CD4-positive, CD25-positive, alpha-beta regulatory T cell (primary cell): ENCODE measurements at regions not wholly inside any gene's neighbourhood (a gene's known extent, or its start where the extent isn't known, plus 50 kb on each side); places are given as distances from the start of the nearest gene placed in this dataset.
A peak's percentile ranks its signal among the peaks of the same experiment; 100 is the strongest.
"Not testable (repeated sequence)": the region's sequence is repeated elsewhere in the genome, so short reads cannot be mapped to it uniquely, and the experiment has no call there.

Experiments
- ATAC-seq, 2 donors: fragments of 150-1000 bp; cut with Tn5 transposase; one replicate each; pipeline ENCODE4 v1.10.0; 2021; ENCODE audit warnings: low read depth in 2 of 2, moderate number of reproducible peaks in 2 of 2, moderate library complexity in 1 of 2
- DNase-seq, 3 donors: peaks; one replicate each; pipeline versions ENCODE4 v3.0.0 to v3.0.0-alpha.2; 2012 to 2022; ENCODE audit warnings: mixed read lengths in 1 of 3
- H3K27ac ChIP-seq: one replicate; pipeline ENCODE4 v1.7.0; 2013; ENCODE audit warnings: mild to moderate bottlenecking, low read length; ENCODE audit not compliant: insufficient read depth, poor library complexity, severe bottlenecking
- H3K27me3 ChIP-seq: one replicate; pipeline ENCODE4 v1.7.0; 2013; ENCODE audit warnings: low read length; ENCODE audit not compliant: control insufficient read depth, insufficient read depth
- H3K36me3 ChIP-seq: one replicate; pipeline ENCODE4 v1.7.0; 2013; ENCODE audit warnings: mild to moderate bottlenecking, low read length, moderate library complexity; ENCODE audit not compliant: control insufficient read depth, insufficient read depth
- H3K4me1 ChIP-seq: 2 replicates; pipeline ENCODE4 v1.7.0; 2013; ENCODE audit warnings: mild to moderate bottlenecking, low read length; ENCODE audit not compliant: insufficient read depth, control insufficient read depth, poor library complexity, severe bottlenecking
- H3K4me3 ChIP-seq: one replicate; pipeline ENCODE4 v1.7.0; 2013; ENCODE audit warnings: low read depth, mild to moderate bottlenecking, low read length, moderate library complexity
- H3K9me3 ChIP-seq, 2 experiments: 1 replicate in 1 of 2; 2 replicates in 1 of 2; pipeline ENCODE4 v1.7.0; 2013; ENCODE audit warnings: low read length in 2 of 2, mild to moderate bottlenecking in 1 of 2, moderate library complexity in 1 of 2; ENCODE audit not compliant: control insufficient read depth in 2 of 2
- H3K27ac Mint-ChIP-seq, 3 donors: one replicate each; pipeline ENCODE4 v1.8.0; 2020 to 2022; ENCODE audit warnings: mild to moderate bottlenecking in 3 of 3, mixed read lengths in 3 of 3, moderate library complexity in 2 of 3
- H3K27me3 Mint-ChIP-seq: one replicate; pipeline ENCODE4 v1.8.0; 2022; ENCODE audit warnings: mild to moderate bottlenecking, mixed read lengths
- H3K36me3 Mint-ChIP-seq: one replicate; pipeline ENCODE4 v1.8.0; 2020; ENCODE audit warnings: mixed read lengths
- H3K4me1 Mint-ChIP-seq, 4 donors: one replicate each; pipeline ENCODE4 v1.8.0; 2020 to 2022; ENCODE audit warnings: mixed read lengths in 4 of 4, mild to moderate bottlenecking in 1 of 4
- H3K4me3 Mint-ChIP-seq, 4 donors: one replicate each; pipeline ENCODE4 v1.8.0; 2020 to 2022; ENCODE audit warnings: mild to moderate bottlenecking in 4 of 4, mixed read lengths in 4 of 4, moderate library complexity in 3 of 4
- H3K9me3 Mint-ChIP-seq, 7 donors: one replicate each; pipeline ENCODE4 v1.8.0; 2020 to 2022; ENCODE audit warnings: mixed read lengths in 7 of 7, mild to moderate bottlenecking in 3 of 7, moderate library complexity in 2 of 7

DNA sequence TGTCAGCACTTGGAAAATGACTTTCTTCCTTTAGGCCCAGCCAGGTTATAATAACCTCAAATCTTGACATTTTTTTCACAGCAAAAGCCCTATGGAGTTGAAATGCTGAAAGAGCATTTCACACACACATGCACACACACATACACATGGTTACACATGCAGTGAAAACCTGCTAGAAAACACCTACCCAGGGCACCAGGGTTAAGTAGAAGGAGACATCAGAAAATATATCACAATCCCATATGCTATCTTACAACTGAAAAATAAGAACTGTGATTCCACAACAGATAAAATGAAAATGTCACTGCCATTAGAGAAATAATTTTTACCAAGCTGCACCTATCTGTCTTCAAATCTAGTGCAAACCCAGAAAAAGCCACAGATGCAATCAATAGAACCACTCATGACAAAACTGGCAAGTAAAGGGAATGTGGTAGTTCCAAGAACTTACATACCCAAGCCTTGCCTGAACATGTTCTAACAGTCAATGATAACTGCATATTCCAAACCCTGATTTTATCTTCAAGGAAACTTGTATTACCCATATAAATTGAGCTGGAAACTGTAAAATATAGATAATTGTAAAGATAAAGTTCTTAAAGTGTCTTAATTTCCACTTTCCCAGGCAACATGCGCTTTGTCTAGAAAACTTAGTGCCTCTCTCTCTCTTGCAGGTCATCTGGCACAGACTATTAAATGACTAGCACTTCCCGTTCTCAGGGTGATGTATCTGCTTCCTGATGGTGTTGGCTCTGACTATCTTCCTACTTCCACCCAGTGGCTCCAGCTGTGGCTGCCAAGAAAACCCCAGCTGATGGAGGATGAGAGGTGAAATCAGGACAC lies 250.2 kb upstream of the PTGER4 start:
- no peaks in the 10 kb centered on the region for H3K27me3 ChIP-seq
- Mint-ChIP-seq H3K27me3 (peaks cover 6% of the 10 kb centered on the region), H3K36me3 (no peaks in the 10 kb centered on the region), H3K4me1 (peaks cover 0 to 22% (median 18%) of the 10 kb centered on the region in 4 donors), H3K4me3 (no peak overlapping the region), H3K27ac (peak overlapping the region in 2 of 3 donors; percentile 1 to 80), H3K9me3 (peaks cover 0 to 4% (median 0%) of the 10 kb centered on the region in 7 donors)
- no peaks in the 10 kb centered on the region for H3K36me3 ChIP-seq
- peaks cover 12% of the 10 kb centered on the region for H3K4me1 ChIP-seq
- no peak overlapping the region for H3K27ac ChIP-seq
- H3K4me3 ChIP-seq: no peak overlapping the region
- DNase-seq: peak in 1 of 3 donors; percentile 49
- no peak for ATAC-seq
- H3K9me3 ChIP-seq: no peaks in the 10 kb centered on the region

DNA sequence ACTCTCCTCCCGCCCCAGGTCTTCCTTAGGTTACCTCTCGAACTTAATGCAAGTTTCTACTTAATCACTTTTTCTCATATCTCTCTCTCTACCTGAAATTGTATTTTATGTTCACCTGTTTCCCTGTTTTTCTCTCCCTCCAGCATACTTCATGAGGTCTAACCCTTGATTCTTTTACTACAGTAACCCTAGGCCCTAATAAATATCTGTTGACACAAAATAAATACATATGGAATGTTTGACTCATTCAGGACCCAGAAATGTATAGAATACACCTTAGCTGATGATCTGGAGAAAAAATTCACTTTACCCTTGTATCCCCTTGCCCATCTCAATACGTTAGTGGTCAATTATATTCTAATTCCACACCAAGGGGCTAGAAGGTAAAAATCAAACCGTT lies 250.9 kb upstream of the PTGER4 start:
- Mint-ChIP-seq H3K4me1 (peaks cover 0 to 21% (median 18%) of the 10 kb centered on the region in 4 donors), H3K36me3 (no peaks in the 10 kb centered on the region), H3K27ac (peak overlapping the region in 2 of 3 donors; percentile 1 to 65), H3K27me3 (peaks cover 6% of the 10 kb centered on the region), H3K4me3 (no peak overlapping the region), H3K9me3 (peaks cover 0 to 4% (median 0%) of the 10 kb centered on the region in 7 donors)
- no peak overlapping the region for H3K27ac ChIP-seq
- DNase-seq (no peak), ATAC-seq (no peak)
- no peak overlapping the region for H3K4me3 ChIP-seq
- no peaks in the 10 kb centered on the region for H3K9me3 ChIP-seq
- H3K27me3 ChIP-seq: no peaks in the 10 kb centered on the region
- H3K36me3 ChIP-seq: no peaks in the 10 kb centered on the region
- H3K4me1 ChIP-seq: peaks cover 12% of the 10 kb centered on the region

DNA sequence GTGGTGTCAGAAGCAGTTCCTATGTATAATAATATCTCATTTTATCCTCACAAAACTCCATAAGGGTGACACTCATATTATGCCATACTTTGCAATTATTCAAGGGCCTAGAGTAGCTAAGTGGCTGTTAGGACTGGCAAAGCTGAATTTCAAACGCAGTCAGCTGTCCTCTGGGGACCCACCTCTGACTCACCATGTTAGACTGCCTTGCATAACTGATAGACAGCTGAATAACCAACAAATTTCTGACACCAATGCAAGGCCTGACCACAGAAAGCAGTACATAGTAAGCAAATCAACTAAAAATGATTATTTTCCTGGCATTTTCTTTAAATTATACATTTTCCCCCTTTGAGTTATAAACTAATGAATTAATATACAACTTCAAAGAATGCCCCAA lies 251.6 kb upstream of the PTGER4 start:
- Mint-ChIP-seq H3K36me3 (no peaks in the 10 kb centered on the region), H3K27ac (peak overlapping the region in 1 of 3 donors; percentile 16), H3K4me1 (peaks cover 0 to 19% (median 18%) of the 10 kb centered on the region in 4 donors), H3K27me3 (peaks cover 6% of the 10 kb centered on the region), H3K9me3 (peaks cover 0 to 4% (median 1%) of the 10 kb centered on the region in 7 donors), H3K4me3 (no peak overlapping the region)
- DNase-seq (no peak), ATAC-seq (peak in 1 of 2 donors; percentile 28)
- no peaks in the 10 kb centered on the region for H3K9me3 ChIP-seq
- peaks cover 12% of the 10 kb centered on the region for H3K4me1 ChIP-seq
- no peaks in the 10 kb centered on the region for H3K27me3 ChIP-seq
- no peaks in the 10 kb centered on the region for H3K36me3 ChIP-seq
- H3K27ac ChIP-seq: no peak overlapping the region
- H3K4me3 ChIP-seq: no peak overlapping the region

DNA sequence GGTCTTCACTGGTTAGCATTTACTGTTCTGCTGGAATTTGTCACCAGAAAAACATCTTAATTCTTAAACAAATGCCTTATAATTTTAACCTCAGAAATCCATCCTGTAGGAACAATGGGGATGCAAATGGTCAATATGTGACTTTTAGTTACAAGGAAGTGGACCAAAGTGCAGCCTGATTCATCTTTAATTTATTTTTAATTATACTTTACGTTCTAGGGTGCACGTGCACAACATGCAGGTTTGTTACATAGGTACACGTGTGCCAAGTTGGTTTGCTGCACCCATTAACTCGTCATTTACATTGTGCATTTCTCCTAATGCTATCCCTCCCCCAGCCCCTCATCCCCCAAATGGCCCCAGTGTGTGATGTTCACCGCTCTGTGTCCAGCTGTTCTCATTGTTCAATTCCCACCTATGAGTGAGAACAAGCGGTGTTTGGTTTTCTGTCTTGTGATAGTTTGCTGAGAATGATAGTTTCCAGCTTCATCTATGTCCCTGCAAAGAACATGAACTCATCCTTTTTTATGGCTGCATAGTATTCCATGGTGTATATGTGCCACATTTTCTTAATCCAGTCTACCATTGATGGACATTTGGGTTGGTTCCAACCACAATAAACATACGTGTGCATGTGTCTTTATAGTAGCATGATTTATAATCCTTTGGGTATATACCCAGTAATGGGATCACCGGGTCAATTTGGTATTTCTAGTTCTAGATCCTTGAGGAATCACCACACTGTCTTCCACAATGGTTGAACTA lies 262.5 kb upstream of the PTGER4 start:
- not testable (repeated sequence) for H3K27me3 ChIP-seq, H3K36me3 Mint-ChIP-seq, DNase-seq, H3K4me1 ChIP-seq, ATAC-seq, H3K4me1 Mint-ChIP-seq, H3K27me3 Mint-ChIP-seq, H3K27ac Mint-ChIP-seq, H3K4me3 ChIP-seq, H3K9me3 ChIP-seq, H3K27ac ChIP-seq, H3K4me3 Mint-ChIP-seq, H3K36me3 ChIP-seq
- peaks cover 0 to 17% (median 5%) of the 10 kb centered on the region in 7 donors for H3K9me3 Mint-ChIP-seq

DNA sequence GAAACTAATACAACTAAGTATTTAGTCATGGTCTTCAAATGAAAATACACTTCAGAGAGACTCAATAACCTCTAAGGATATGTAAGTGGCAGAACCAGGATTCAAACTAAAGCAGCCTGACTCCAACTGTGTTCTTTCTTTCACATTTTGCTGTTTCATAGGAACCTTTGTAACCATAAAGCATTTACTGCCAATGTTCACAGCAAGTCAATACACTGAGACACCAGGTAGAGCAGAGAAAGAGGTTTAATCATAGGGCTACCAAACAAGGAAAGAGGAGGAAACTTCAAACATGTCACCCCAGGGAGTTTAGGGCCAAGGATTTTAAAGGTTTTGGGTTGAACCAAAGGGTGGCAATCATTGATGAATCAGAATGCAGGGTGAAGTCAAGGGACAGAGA lies 263.1 kb upstream of the PTGER4 start:
- H3K9me3 Mint-ChIP-seq: peaks cover 0 to 13% (median 5%) of the 10 kb centered on the region in 7 donors
- no peak overlapping the region for H3K4me3 Mint-ChIP-seq
- DNase-seq (no peak), ATAC-seq (no peak)
- peak overlapping the region in 1 of 3 donors; percentile 26 for H3K27ac Mint-ChIP-seq
- Histone ChIP-seq H3K9me3 (no peaks in the 10 kb centered on the region), H3K4me1 (peaks cover 3% of the 10 kb centered on the region), H3K36me3 (no peaks in the 10 kb centered on the region), H3K27ac (no peak overlapping the region), H3K4me3 (no peak overlapping the region), H3K27me3 (no peaks in the 10 kb centered on the region)
- peaks cover 7% of the 10 kb centered on the region for H3K36me3 Mint-ChIP-seq
- H3K4me1 Mint-ChIP-seq: peaks cover under 1 to 3% (median 3%) of the 10 kb centered on the region in 4 donors
- H3K27me3 Mint-ChIP-seq: no peaks in the 10 kb centered on the region

DNA sequence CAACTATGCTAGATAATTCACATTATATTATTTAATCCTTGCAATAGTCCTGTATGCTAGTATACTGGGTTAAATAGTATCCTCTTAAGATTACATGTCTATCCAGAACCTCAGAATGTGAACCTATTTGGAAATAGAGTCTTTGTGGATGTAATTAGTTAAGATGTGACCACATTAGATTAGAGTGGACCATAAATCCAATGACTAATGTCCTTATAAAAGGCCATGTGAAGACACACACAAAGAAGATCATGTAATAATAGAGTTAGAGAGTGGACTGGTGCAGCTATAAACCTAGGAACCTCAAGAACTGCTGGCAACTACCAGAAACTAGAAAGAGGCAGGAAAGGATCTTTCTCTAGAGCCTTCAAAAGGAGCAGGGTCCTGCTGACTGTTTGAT lies 263.6 kb upstream of the PTGER4 start:
- no peaks in the 10 kb centered on the region for H3K36me3 ChIP-seq
- Mint-ChIP-seq H3K9me3 (peaks cover 0 to 11% (median 5%) of the 10 kb centered on the region in 7 donors), H3K4me1 (peaks cover 5 to 8% (median 8%) of the 10 kb centered on the region in 4 donors), H3K4me3 (no peak overlapping the region), H3K36me3 (peaks cover 7% of the 10 kb centered on the region), H3K27me3 (no peaks in the 10 kb centered on the region), H3K27ac (no peak overlapping the region)
- no peak overlapping the region for H3K4me3 ChIP-seq
- DNase-seq (no peak), ATAC-seq (no peak)
- peaks cover 8% of the 10 kb centered on the region for H3K4me1 ChIP-seq
- H3K27me3 ChIP-seq: no peaks in the 10 kb centered on the region
- no peak overlapping the region for H3K27ac ChIP-seq
- no peaks in the 10 kb centered on the region for H3K9me3 ChIP-seq

DNA sequence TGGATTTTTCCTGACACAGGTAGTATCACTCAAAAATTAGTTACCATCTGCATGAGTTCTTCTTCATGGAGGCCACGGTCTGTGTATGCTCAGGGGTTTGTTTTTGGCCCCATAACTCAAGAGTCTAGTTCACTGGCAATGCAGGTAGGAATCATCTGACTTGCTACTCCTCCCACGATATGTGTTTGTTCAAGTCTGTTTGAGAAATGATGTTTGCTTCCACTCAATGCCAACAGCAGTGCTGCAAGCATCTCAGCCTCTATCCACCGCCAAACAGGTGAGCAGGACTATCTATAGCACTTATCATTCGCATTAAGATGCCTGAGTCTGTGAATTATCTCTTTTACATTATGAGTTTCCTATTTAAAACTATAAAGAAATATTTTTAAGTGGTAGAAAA lies 264.8 kb upstream of the PTGER4 start:
- Histone ChIP-seq H3K4me3 (no peak overlapping the region), H3K9me3 (no peaks in the 10 kb centered on the region), H3K4me1 (peaks cover 20% of the 10 kb centered on the region), H3K36me3 (no peaks in the 10 kb centered on the region), H3K27ac (no peak overlapping the region), H3K27me3 (no peaks in the 10 kb centered on the region)
- no peak for DNase-seq
- H3K27ac Mint-ChIP-seq: peak overlapping the region in 1 of 3 donors; percentile 37
- peaks cover 11 to 19% (median 17%) of the 10 kb centered on the region in 4 donors for H3K4me1 Mint-ChIP-seq
- H3K36me3 Mint-ChIP-seq: peaks cover 7% of the 10 kb centered on the region
- peaks cover 0 to 8% (median 4%) of the 10 kb centered on the region in 7 donors for H3K9me3 Mint-ChIP-seq
- no peak overlapping the region for H3K4me3 Mint-ChIP-seq
- no peak for ATAC-seq
- no peaks in the 10 kb centered on the region for H3K27me3 Mint-ChIP-seq
